SU-DHL-6 (cell line): ENCODE measurements at regions not wholly inside any gene's neighbourhood (a gene's known extent, or its start where the extent isn't known, plus 50 kb on each side); places are given as distances from the start of the nearest gene placed in this dataset.

Experiments
- H2AFZ ChIP-seq: fragments of 200-600 bp; sonication (generic); 2 replicates; pipeline ENCODE4 v1.6.1; 2014; ENCODE audit warnings: low read depth, mild to moderate bottlenecking, moderate library complexity, mixed read lengths, antibody characterized with exemption, low read length; ENCODE audit not compliant: severe bottlenecking
- H3F3A ChIP-seq: fragments of 200-600 bp; shearing (Covaris generic); 2 replicates; pipeline ENCODE4 v1.6.0; 2016; ENCODE audit warnings: antibody characterized with exemption, mild to moderate bottlenecking; ENCODE audit not compliant: insufficient read depth
- H3K27ac ChIP-seq: fragments of 200-600 bp; sonication (generic); 2 replicates; pipeline ENCODE4 v1.5.1; 2016; ENCODE audit warnings: low read depth, mild to moderate bottlenecking, low read length, moderate library complexity, mixed read lengths
- H3K27me3 ChIP-seq: fragments of 200-600 bp; sonication (generic), shearing (Covaris generic); 2 replicates; pipeline ENCODE4 v1.6.0; 2014; ENCODE audit warnings: mild to moderate bottlenecking, low read length
- H3K36me3 ChIP-seq: fragments of 200-600 bp; sonication (generic); 2 replicates; pipeline ENCODE4 v1.6.1; 2014; ENCODE audit warnings: mild to moderate bottlenecking, low read length, mixed read lengths
- H3K4me2 ChIP-seq: fragments of 300-600, 200-600 bp; shearing (Covaris generic), sonication (generic); 2 replicates; pipeline ENCODE4 v1.6.0; 2014; ENCODE audit warnings: low read length, low read depth, mild to moderate bottlenecking; ENCODE audit not compliant: poor library complexity, severe bottlenecking
- H3K4me3 ChIP-seq: fragments of 200-600 bp; sonication (generic); 2 replicates; pipeline ENCODE4 v1.5.1; 2014; ENCODE audit warnings: antibody characterized with exemption, low read length, mild to moderate bottlenecking, mixed read lengths; ENCODE audit not compliant: insufficient read depth, poor library complexity, severe bottlenecking
- H3K79me2 ChIP-seq: fragments of 200-600 bp; sonication (generic); 2 replicates; pipeline ENCODE4 v1.6.1; 2014; ENCODE audit warnings: mild to moderate bottlenecking, low read length, moderate library complexity; ENCODE audit not compliant: insufficient read depth
- H3K9ac ChIP-seq: fragments of 200-600 bp; sonication (generic); 2 replicates; pipeline ENCODE4 v1.7.0; 2014; ENCODE audit warnings: mild to moderate bottlenecking, low read length
- H3K9me2 ChIP-seq: fragments of 200-600 bp; sonication (generic); replicated peaks from 2 replicates; pipeline ENCODE4 v1.6.1; 2014; ENCODE audit warnings: low read length; ENCODE audit not compliant: insufficient read depth
- H3K9me3 ChIP-seq: fragments of 200-600 bp; sonication (generic); 2 replicates; pipeline ENCODE4 v1.6.1; 2014; ENCODE audit warnings: low read length, mixed read lengths; ENCODE audit not compliant: insufficient read depth
- H4K20me1 ChIP-seq: fragments of 200-600 bp; sonication (generic); 2 replicates; pipeline ENCODE4 v1.6.1; 2014; ENCODE audit warnings: low read depth, mild to moderate bottlenecking, antibody characterized with exemption, low read length, moderate library complexity, mixed read lengths
- CTCF ChIP-seq: fragments of 200-600 bp; sonication (generic); IDR thresholded peaks from one replicate; pipeline ENCODE4 v1.5.1; 2017; ENCODE audit warnings: antibody characterized with exemption, mild to moderate bottlenecking, low read length, moderate library complexity; ENCODE audit not compliant: insufficient read depth, poor library complexity, severe bottlenecking
- EZH2phosphoT487 ChIP-seq: fragments of 200-600 bp; sonication (generic), shearing (Covaris generic); conservative IDR thresholded peaks from 2 replicates; pipeline ENCODE4 v1.6.1; 2018; ENCODE audit warnings: mild to moderate bottlenecking, antibody characterized with exemption, low read length, moderate library complexity, mixed read lengths

- H2AFZ ChIP-seq = no peak overlapping the region
- H3K9me2 ChIP-seq = no peaks in the 10 kb centered on the region
- no peak overlapping the region for H3K27ac ChIP-seq
- H3K9me3 ChIP-seq = no peaks in the 10 kb centered on the region
- H3K79me2 ChIP-seq = no peaks in the 10 kb centered on the region
- no peak overlapping the region for H3K9ac ChIP-seq
- H4K20me1 ChIP-seq = no peaks in the 10 kb centered on the region
- H3K4me3 ChIP-seq = no peak overlapping the region
- no peaks in the 10 kb centered on the region for H3K36me3 ChIP-seq
- no peaks in the 10 kb centered on the region for H3F3A ChIP-seq
- no peak overlapping the region for H3K4me2 ChIP-seq
- TF ChIP-seq EZH2phosphoT487 (no peak), CTCF (no peak)
- H3K27me3 ChIP-seq = no peaks in the 10 kb centered on the region
These were observed 89.5 kb upstream of the VEGFC start for GRCh38 chr4:176882206-176882605.

GRCh38 chr4:176883108-176883550 is 90.4 kb upstream of the VEGFC start:
- Histone ChIP-seq H3K36me3 (no peaks in the 10 kb centered on the region), H3K27me3 (no peaks in the 10 kb centered on the region), H3K4me3 (no peak overlapping the region), H3K4me2 (no peak overlapping the region), H3K9me3 (no peaks in the 10 kb centered on the region), H3K9me2 (no peaks in the 10 kb centered on the region), H4K20me1 (no peaks in the 10 kb centered on the region), H3F3A (no peaks in the 10 kb centered on the region), H3K79me2 (no peaks in the 10 kb centered on the region), H3K9ac (no peak overlapping the region), H2AFZ (no peak overlapping the region), H3K27ac (no peak overlapping the region)
- no peak for TF ChIP-seq EZH2phosphoT487
- TF ChIP-seq CTCF = no peak

- Histone ChIP-seq H3K27me3 (no peaks in the 10 kb centered on the region), H3F3A (no peaks in the 10 kb centered on the region), H4K20me1 (no peaks in the 10 kb centered on the region), H3K79me2 (no peaks in the 10 kb centered on the region), H3K4me3 (no peak overlapping the region), H3K9me2 (no peaks in the 10 kb centered on the region), H3K9ac (no peak overlapping the region), H3K9me3 (no peaks in the 10 kb centered on the region), H3K36me3 (no peaks in the 10 kb centered on the region), H3K4me2 (no peak overlapping the region), H2AFZ (no peak overlapping the region), H3K27ac (no peak overlapping the region)
- no peak for TF ChIP-seq EZH2phosphoT487
- no peak for TF ChIP-seq CTCF
These were observed 91.1 kb upstream of the VEGFC start for GRCh38 chr4:176883681-176884418.
